Inferior parietal cortex (tissue), 1 donor: ENCODE measurements at regions not wholly inside any gene's neighbourhood (a gene's known extent, or its start where the extent isn't known, plus 50 kb on each side); places are given as distances from the start of the nearest gene placed in this dataset.

ENCODE experiments used
- DNase-seq: peaks from one replicate; pipeline ENCODE4 v3.0.0-alpha.2; 2016; ENCODE audit errors: extremely low spot score

DNA sequence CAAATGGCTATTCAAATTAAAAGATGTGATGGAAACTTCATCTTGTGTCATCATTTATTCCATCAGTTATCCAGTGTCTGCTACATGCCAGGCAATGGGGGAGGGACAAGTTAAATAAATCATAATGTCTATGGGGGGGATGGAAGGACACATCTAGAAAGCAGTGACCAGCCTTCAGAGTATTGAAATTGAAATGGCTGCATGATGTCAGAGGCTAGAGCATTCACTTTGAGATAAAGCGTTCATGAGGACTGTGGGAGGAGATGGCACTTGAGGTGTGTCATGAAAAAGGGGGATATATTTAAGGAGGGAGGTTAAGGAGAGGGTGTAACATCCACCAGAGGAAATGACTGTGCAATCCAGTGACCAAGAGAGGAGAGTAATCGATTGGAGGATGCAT is 50.6 kb downstream of the SLIT2 start:
- DNase-seq, result no peak

DNA sequence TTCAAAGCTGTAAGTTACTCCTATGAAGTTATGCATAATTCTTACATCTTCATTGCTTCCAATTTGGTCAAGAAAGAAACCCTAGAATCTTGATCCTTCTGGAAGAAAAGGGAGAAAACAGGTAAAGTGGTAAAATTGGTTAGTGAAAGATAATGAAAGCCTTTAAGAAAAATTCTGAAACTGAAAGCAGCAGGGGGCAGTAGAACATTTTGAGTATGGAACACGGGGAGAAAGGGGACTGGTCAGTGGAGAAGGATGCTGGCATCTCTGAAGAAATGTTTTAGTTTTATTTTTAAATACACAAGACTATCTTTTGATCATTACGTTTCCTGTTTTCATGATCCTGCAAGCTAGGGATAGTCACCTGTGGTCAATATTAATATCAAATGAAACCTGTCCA is 54.3 kb downstream of the SLIT2 start:
- DNase-seq, result peak; percentile 85

DNA sequence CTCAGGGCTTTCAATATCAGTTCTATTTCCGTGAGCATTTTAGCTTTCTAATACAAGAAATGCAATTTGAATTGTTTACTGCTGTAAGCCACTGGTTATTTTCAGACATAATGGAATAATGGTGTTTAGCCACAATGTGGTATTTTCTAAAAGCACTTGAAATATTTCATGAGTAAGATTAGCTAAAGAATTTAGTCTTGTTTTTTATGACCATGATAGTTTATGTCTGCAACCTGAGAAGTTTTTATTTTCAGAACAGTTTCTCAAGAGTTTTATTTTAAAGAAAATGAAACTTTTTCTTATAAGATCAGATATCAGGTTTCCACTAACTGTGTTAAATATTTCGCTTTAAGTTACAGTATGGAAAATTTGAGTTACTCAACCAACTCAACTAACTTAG is 60.2 kb downstream of the SLIT2 start:
- no peak for DNase-seq

DNA sequence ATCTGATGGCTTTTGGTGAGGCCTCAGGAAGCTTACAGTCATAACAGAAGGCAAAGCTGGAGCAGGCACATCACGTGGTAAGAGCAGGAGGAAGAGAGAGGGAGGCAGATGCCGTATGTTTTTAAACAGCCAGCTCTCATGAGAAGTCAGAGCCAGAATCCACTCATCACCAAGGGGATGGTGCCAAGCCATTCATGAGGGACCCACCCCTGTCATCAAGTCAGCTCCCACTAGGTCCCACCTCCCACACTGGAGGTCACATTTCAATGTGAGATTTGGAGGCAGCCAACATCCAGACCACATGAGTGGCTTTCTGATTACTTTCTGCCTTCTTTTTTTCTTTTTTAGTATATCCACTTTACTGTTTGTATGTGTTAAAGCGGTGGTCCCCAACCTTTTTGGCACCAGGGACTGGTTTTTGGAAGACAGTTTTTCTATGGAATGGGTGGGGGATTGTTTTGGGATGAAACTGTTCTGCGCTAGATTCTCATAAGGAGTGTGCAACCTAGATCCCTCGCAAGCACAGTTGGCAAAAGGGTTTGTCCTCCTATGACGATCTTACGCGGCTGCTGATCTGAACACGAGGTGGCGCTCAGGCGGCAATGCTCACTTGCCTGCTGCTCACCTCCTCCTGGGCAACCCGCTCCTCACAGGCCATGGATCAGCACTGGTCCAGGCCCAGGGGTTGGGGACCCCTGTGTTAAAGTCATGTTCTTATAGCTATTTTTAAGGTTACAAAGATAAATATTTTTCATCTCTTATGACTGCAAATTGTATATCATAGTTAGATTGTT is 61.7 kb downstream of the SLIT2 start:
- DNase-seq, result no peak

DNA sequence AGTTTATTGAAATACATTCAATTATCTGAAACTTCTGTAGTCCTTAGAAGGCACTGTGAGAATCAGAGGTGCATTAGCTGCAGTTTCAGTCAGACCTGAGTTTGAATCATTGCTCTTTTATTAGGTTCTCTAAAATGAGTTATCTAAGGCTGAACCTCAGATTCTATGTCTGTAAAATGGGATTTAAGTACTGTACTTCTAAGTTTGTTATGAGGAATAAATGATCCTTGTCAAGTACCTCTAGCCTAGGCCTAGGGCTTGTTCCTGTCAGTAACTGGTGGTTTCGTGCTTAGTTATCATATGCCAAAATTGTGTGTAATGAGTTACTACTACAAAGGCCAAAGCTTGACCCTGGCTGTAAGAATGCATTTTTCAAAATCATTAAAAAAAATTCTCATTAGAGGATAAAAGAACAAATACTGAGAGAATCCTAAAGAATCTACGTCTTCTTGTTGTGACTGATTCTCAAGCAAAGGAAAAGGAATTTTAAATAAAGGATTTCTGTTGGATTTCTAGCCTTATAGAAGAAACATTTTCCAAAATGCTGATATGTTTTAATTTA is 65.8 kb downstream of the SLIT2 start:
- DNase-seq, result peak; percentile 70

DNA sequence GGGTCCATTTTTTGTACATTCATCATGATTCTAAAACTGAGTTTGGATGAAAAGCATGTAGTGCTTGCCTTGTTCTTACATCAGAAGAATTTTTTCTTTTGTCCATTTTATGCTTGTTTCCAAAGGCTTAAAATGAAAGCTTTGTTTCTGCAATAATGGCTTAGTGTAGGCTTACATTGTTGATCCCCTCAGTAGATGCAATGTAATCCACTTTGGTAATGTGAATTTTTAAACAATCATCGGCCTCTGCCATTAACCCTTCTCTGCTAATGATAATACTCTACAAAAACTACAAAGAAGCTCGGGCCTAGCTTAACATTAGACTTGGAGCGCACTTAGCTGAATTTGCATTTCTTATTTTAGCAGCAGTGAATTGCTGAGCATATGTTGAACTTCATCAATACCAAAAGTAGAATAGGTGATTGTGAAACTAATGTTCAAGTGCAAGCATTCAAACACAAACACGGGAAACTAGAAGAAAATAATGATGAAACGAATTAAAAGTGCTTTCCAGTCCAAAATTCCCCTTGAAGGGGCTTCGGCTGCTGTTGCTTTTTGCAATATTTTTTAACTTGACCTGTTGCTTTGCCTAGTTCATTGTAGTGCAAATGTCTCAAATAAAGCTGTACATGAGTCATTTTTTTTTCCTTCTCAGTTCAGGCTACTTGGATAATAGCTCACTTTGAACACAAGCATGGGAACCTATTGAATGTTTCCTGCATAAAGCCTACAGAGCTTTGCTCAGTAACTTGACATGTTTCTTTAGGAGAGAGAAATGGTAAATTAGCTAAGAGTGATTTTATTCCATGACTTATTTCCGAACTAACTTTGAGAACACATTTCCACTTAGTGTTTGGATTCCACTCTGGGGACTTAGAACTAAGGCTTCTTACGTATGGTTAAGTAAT is 66.5 kb downstream of the SLIT2 start:
- DNase-seq, result peak; percentile 76

DNA sequence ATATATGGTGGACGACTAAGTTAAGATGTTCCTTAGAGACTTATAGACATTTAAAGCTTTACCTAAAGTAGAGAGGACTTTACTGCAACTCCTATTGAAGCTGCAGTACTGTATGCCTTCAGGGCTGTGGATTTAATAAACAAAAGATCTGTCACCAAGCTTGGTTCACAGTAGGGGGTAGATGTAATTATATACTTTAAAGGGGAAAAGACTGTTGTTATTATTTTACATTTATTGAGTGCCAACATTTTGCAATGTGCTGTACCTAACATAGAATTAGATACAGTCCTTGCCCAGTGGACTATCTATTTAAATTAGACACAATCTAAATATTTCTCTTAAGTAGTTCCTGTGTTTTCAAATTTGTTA is 67.2 kb downstream of the SLIT2 start:
- DNase-seq, result no peak

DNA sequence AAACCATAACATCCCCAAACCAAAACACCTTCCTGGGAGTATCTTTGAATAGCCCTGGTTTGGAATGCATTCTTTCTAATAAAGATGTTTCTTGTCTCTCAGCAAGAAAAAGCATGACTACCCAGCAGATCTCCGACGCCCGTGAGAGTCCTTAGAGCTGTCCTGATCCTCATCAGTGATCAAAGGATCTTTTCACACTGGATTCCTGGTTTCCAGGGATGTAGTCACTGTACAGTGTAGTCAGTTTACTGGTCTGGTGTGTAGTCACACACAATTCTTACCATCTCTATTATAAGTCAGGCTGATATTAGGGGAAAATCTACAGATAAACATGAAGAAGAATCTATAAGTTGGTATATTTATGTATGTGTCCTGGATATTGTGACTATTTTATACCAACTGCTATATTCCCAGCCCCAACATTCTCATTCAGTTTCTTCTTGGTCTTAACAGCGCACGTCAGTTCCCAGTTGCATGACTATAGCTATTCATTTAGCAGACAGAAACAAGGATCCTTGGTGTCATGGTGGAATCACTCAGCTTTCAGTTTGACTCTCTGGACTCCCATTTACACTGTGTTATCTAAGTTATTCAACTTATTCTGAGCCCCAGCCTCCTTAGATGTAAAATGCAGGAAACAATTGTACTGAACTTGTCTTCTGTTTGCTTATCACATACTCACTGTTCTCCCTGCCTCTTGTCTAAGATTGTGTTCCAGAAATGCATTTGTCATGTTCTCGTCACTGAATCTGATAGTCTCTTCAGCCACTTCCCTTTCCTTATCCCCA is 68.3 kb downstream of the SLIT2 start:
- peak; percentile 60 for DNase-seq

DNA sequence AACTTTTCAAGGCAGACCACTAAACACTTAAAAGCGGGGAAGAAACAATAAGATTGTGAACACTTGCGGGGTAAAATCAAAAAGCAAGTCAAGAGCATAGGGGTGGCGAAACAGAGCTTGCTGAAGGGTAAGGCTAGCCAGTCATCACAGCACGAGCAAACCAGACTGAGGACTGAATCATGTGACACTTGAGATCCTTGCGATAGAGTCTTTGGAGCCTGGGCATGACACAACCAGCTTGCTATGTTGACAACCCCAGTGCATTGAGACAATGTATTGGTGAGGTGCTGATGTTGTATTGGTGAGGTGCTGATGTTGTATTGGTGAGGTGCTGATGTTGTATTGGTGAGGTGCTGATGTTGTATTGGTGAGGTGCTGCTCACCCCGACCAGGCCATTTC is 72.3 kb downstream of the SLIT2 start:
- DNase-seq, result no peak

DNA sequence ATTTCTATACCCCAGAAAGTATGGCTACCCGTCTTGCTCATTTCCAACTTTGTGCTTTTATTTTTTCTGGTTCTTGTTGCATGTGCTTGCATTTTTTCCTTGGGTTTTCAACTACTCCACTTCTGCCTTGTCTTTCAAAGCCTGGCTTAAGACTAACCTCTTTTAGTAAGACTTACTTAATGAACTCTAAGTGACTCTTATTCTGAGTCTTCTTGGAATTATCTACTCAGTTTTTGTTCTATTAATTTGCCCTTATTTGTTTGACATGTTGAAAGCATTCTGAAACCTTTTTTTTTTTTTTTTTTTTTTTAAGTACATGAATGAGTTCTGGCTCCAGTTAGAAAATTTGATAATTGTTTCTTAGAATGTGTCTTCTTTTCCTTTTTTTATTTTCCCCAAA is 74.8 kb downstream of the SLIT2 start:
- no peak for DNase-seq

DNA sequence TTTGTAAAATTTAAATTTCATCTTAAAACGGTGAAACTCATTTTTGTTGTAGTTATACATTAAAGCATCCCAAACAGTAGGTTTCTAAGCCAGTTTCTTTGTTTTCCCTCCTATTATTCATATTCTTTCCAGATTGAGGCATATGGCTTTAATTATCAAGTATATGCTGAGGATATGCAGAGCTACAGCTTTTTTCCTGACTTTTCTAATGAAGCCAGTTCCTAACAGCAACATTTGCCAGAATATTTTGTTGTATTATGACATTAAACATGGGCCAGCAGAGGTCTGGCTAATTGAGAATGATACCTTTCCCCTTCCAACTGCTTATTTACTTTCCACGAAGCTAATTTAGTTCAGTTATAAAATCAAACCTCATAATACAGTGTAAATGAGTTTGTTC is 75.3 kb downstream of the SLIT2 start:
- no peak for DNase-seq

DNA sequence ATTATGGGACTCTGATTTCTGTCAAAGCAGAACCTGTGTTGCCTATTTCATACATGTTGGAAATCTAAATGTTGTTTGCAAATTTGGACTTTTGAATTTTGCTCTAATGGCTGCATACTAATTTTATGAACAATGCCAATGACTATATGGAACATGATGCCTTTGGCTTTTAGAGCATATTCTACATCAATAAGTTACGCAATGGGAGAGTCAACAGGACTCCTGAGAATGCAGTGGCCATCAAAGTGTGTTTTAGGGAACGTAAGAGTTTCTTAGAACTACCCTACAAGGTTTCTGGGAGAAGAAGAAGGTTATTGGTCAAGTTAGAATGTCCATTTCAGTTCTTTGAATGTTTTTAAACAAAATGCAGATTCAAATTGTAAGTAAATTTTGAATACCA is 76.1 kb downstream of the SLIT2 start:
- no peak for DNase-seq

DNA sequence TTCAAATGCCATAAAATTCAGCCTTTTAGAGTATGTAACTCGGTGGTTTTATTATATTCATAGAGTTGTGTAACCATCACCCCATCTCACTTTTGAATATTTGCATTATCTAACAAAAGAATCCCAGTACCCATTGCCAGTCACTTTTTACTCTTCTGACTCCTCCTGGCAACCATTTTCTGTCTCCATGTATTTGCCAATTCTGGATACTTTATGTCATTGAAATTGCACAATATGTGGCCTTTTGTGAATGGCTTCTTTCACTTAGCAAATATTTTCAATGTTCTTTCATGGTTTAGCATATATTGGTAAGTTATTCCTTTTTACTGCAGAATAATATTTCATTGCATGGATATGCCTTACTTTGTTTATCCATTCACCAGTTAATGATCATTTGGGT is 79.9 kb downstream of the SLIT2 start:
- no peak for DNase-seq

DNA sequence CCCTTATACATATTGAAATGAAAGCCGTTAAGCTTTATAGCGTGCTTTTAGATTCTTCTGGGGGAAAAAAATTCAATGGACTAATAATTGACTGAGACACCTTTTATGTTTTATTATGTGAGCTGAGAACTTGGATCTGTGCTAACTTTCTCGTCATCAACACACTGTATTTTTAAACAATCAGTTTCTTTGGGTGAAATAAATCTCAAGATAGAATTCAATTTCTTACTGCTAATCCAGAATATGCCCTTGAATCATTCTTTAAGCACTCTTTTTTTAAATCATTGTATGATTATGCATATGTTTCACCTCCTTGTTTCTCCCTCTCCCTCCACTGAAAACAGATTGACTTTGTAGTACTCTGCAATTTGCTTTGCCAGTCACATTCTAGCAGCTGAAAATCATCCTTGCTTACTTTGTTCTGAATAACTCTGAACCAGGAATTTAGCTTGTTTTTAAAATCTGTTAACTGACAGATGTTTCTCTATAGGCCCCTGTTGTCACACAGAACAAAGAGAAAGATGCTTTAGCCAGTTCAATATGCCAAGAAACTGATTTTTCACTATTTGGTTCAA is 81.5 kb downstream of the SLIT2 start:
- no peak for DNase-seq

DNA sequence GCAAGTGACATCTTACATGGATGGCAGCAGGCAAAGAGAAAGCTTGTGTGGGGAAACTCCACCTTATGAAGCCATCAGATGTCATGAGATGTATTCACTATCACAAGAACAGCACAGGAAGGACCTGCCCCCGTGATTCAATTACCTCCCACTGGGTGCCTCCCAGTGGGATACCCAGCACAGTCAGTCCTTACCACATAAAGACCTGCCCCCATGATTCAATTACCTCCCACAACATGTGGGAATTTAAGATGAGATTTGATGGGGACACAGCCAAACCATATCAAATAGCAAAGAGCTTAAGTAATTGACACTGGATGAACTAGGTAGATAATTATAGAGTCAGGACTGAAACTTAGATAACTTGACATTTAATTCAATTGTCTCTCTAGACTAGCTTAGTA is 85.6 kb downstream of the SLIT2 start:
- no peak for DNase-seq

DNA sequence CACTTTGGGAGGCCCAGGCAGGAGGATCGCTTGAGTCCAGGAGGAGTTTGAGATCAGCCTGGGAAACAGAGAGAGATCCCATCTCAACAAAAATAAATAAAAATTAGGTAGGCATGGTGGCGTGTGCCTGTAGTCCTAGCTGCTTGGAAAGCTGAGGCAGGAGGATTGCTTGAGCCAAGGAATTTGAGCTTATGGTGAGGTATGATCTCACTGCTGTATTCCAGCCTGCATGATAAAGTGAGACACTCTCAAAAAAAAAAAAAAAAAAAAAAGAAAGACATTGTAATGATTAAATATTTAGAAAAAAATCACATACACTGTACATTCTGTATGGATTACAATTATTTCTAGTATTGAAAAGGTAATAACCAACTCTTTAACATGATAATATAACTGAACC is 87.1 kb downstream of the SLIT2 start:
- DNase-seq, result no peak

DNA sequence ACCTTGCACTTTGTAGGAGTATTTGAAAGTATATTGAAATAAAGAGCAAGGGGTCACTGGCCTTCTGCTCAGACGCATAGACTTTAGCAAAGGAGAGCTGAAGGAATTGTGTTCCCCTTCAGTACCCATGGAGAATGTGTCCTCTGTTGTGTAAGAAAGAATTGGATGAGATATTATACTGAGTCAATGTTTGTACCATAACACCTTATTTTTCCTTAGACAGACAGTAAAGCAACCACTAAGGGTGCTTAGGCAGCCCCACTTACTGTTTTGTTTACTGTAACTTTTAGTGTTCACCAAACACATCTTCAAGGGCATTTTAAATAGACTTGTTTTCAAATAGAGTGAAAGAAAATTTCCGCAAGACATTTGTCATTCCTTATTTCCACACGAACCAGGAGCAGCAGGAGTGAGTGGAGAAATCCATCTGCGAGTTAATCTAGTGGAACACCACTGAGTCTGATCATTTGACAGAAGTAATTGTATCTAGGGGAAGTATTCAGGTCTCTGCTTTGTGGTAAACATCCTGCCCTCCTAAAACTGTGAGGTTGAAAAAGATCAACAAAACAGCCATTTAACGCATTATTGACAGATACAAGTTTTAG is 89.5 kb downstream of the SLIT2 start:
- DNase-seq, result no peak

DNA sequence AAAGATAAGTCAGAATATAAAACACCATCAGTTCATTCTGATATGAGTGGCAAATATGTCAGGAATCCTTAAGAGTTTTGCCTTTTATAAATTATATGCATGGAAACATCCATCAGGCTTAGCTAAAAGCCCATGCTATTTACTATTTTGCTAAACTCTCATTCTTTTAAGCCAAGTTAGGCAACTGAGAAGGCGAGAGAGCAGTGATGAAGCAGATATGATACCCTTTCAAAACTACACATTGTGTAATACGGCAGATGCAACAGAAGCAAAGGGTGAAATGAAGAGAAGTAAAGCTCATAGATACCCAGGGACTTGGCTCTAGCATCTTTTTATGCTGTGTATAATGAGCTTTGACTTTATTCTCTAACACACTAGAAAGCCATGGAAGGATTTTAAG is 95.8 kb downstream of the SLIT2 start:
- no peak for DNase-seq

DNA sequence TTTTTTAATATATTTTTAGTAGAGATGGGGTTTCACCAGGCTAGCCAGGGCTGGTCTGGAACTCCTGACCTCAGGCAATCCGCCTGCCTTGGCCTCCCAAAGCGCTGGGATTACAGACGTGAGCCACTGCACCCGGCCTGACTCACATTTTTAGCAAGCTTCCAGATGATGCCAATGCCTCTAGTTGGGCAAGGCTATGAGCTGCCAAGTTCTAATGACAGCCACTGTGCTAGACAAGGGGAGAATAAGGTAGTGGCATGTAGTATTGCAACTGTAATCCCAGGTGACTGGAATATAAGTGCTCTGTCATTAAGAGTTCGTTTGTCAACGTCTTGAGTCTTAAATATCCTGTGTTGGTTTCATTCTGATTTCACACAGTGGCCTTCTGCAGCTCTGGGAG is 96.7 kb downstream of the SLIT2 start:
- DNase-seq, result no peak

DNA sequence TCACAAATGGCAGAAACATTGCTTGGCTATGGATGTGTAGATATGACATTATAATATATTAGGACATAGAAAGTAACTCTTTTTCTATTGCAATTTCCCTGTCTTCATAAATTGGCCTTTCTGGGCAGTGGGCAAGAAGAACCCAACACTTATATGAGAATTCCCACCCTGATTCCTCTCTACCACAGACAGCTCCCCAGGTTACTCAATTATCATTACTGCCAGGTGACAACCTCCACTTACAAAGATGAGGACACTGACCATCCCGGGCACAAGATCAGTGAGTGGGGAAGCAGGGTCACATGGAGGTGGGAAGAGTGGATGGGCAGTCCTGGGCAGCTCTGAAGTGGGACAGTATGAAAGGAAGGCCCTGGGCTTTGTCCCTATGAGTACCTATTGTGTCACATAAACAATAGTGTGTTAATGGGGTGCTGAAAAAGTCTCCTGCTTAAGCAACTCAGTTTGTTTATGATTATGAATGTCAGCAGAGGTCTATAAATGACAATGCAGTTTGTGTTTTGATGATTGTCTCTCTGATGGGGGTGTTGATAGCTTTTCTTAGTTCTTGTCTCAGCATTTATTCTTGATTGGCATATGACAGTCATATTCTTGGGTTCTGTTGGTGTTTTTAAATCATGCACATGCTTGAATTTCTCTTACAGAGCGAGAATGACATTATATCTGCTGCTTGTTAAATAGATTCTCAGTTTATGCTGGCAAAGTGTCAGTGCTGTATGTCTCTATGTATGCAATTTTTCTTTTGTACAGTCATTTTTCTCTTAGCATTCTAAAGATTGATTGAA is 99.9 kb downstream of the SLIT2 start:
- DNase-seq, result no peak

DNA sequence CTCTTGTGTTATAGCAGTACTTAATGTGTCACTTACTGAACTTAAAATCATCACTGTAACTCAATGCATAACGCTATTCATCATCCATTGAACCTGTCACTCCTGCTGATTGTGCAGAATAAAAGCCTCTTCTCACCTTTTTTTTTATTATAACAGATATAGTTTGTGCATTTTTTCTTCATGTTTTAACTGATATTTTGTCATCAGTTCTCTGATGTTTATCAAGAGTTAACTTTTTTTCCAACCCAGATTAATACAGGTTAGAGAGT is 100.4 kb downstream of the SLIT2 start:
- DNase-seq, result no peak
